GM10266 (cell line): ENCODE measurements at regions not wholly inside any gene's neighbourhood (a gene's known extent, or its start where the extent isn't known, plus 50 kb on each side); places are given as distances from the start of the nearest gene placed in this dataset.
A peak's percentile ranks its signal among the peaks of the same experiment; 100 is the strongest.

Source experiments
- DNase-seq: peaks from one replicate; pipeline ENCODE4 v3.0.0; 2012; ENCODE audit errors: extremely low spot score
- TF ChIP-seq, protein P1 (sequence below): IDR thresholded peaks from 2 replicates; pipeline ENCODE4 v1.5.1; 2012; ENCODE audit warnings: mild to moderate bottlenecking, low read depth; ENCODE audit not compliant: control insufficient read depth, insufficient read depth; ENCODE audit errors: missing control alignments

GRCh38 chr1:209434066-209434465, 149.4 kb upstream of the CAMK1G start:
- TF ChIP-seq, protein P1, sequence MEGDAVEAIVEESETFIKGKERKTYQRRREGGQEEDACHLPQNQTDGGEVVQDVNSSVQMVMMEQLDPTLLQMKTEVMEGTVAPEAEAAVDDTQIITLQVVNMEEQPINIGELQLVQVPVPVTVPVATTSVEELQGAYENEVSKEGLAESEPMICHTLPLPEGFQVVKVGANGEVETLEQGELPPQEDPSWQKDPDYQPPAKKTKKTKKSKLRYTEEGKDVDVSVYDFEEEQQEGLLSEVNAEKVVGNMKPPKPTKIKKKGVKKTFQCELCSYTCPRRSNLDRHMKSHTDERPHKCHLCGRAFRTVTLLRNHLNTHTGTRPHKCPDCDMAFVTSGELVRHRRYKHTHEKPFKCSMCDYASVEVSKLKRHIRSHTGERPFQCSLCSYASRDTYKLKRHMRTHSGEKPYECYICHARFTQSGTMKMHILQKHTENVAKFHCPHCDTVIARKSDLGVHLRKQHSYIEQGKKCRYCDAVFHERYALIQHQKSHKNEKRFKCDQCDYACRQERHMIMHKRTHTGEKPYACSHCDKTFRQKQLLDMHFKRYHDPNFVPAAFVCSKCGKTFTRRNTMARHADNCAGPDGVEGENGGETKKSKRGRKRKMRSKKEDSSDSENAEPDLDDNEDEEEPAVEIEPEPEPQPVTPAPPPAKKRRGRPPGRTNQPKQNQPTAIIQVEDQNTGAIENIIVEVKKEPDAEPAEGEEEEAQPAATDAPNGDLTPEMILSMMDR: no peak
- DNase-seq: no peak

DNA sequence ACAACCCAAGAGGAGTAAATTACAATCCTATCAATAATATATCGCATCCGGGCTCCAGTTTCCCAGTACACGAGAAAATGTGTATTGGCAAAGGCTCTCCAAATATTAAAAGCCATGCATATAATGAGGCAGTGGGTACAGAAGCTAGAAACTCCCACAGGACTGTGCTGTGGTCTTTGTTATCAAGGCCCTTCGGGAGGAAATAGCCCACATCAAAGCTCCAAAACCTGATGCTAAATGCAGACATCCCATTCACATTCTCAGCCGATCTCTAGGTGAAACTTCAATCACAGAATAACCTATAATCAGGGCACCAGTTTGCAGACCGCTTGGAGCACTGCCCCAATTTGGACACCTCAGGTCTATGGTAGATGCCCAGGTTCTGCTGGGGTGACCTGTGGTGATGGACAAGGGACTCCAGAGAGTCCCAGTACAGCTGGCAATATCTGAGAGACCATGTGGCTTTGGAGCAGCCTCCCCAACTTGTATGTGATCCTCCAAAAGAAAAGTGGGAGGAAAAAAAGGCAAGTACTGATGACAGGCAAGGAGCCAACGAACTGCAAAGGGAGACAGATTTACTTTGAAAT, 148.8 kb upstream of the CAMK1G start:
- TF ChIP-seq, protein P1: no peak

GRCh38 chr1:209435654-209436566, 147.6 kb upstream of the CAMK1G start:
- TF ChIP-seq, protein P1: peak; percentile 63
- DNase-seq: peak; percentile 59

More for the DNA sequence above, 148.8 kb upstream of the CAMK1G start:
- DNase-seq: no peak

GRCh38 chr1:209439828-209440227, 143.7 kb upstream of the CAMK1G start:
- no peak for DNase-seq
- TF ChIP-seq, protein P1: no peak

GRCh38 chr1:209443361-209443931, 140.1 kb upstream of the CAMK1G start:
- TF ChIP-seq, protein P1: no peak
- DNase-seq: no peak

GRCh38 chr1:209443975-209444651, 139.4 kb upstream of the CAMK1G start:
- TF ChIP-seq, protein P1: no peak
- DNase-seq: no peak
